Hepatocyte (in vitro differentiated cells): ENCODE measurements at regions not wholly inside any gene's neighbourhood (a gene's known extent, or its start where the extent isn't known, plus 50 kb on each side); places are given as distances from the start of the nearest gene placed in this dataset.

Source experiments
- DNase-seq: peaks from one replicate; pipeline ENCODE4 v3.0.0-alpha.2; 2016; ENCODE audit warnings: low spot score
- H2AFZ ChIP-seq: fragments of 200-600 bp; sonication (generic); 2 replicates; pipeline ENCODE4 v1.6.0; 2016; ENCODE audit warnings: antibody characterized with exemption, mild to moderate bottlenecking
- H3K27ac ChIP-seq: fragments of 200-600 bp; sonication (generic); 2 replicates; pipeline ENCODE4 v1.5.1; 2016; ENCODE audit warnings: mild to moderate bottlenecking
- H3K27me3 ChIP-seq: fragments of 200-600 bp; sonication (generic); 2 replicates; pipeline ENCODE4 v1.6.1; 2016
- H3K36me3 ChIP-seq: fragments of 200-600 bp; sonication (generic); replicated peaks from 2 replicates; pipeline ENCODE4 v1.5.1; 2016; ENCODE audit warnings: low read depth; ENCODE audit not compliant: insufficient read depth
- H3K4me1 ChIP-seq: fragments of 200-600 bp; sonication (generic); 2 replicates; pipeline ENCODE4 v1.5.1; 2016; ENCODE audit warnings: mild to moderate bottlenecking, moderate library complexity; ENCODE audit not compliant: insufficient read depth
- H3K4me2 ChIP-seq: fragments of 200-600 bp; sonication (generic); 2 replicates; pipeline ENCODE4 v1.6.0; 2016
- H3K4me3 ChIP-seq: fragments of 200-600 bp; sonication (generic); 2 replicates; pipeline ENCODE4 v1.5.1; 2016; ENCODE audit warnings: mild to moderate bottlenecking
- H3K79me2 ChIP-seq: fragments of 200-600 bp; sonication (generic); 2 replicates; pipeline ENCODE4 v1.6.0; 2017; ENCODE audit warnings: mild to moderate bottlenecking
- H3K9me2 ChIP-seq: fragments of 200-600 bp; sonication (generic); replicated peaks from 2 replicates; pipeline ENCODE4 v1.6.0; 2017; ENCODE audit warnings: mild to moderate bottlenecking; ENCODE audit not compliant: insufficient read depth
- H3K9me3 ChIP-seq: fragments of 200-600 bp; sonication (generic); 2 replicates; pipeline ENCODE4 v1.5.1; 2016; ENCODE audit warnings: low read depth, mild to moderate bottlenecking
- H4K20me1 ChIP-seq: fragments of 200-600 bp; sonication (generic); 2 replicates; pipeline ENCODE4 v1.6.0; 2016; ENCODE audit warnings: mild to moderate bottlenecking; ENCODE audit not compliant: insufficient read depth, poor library complexity, severe bottlenecking
- CTCF ChIP-seq: fragments of 200-600 bp; sonication (generic); IDR thresholded peaks from 2 replicates; pipeline ENCODE4 v1.5.1; 2016; ENCODE audit warnings: antibody characterized with exemption, mild to moderate bottlenecking; ENCODE audit not compliant: poor library complexity
- EZH2 ChIP-seq: fragments of 200-600 bp; sonication (generic); IDR thresholded peaks from 2 replicates; pipeline ENCODE4 v1.6.1; 2016; ENCODE audit warnings: antibody characterized with exemption, mild to moderate bottlenecking, borderline replicate concordance
- EZH2phosphoT487 ChIP-seq: fragments of 200-600 bp; sonication (generic); IDR thresholded peaks from one replicate; pipeline ENCODE4 v1.6.1; 2018; ENCODE audit warnings: antibody characterized with exemption, mild to moderate bottlenecking, low read depth, moderate library complexity; ENCODE audit not compliant: unreplicated experiment, severe bottlenecking
- WGBS: methylation state at CpG from one replicate; pipeline ENCODE4 v1.1.6; 2016; ENCODE audit warnings: low lambda C conversion rate; ENCODE audit errors: missing lambda C conversion rate; 5-methylcytosine and 5-hydroxymethylcytosine counted together

DNA sequence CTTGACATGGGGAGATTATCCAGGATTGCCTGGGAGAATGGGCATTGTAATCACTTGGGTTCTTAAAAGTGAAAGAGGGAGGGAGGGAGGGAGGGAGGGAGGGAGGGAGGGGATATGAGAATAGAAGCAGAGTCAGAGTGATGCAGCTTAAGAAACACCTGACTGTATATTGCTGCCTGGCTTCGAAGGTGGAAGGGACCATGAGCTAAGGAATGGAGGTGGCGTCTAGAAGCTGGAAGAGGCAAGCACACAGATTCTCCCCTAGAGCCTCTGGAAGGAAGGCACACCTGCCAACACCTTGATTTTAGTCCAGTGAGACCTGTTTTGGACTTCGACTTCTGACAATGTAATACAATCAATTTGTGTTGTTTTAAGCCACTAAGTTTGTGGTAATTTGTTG is 78.4 kb downstream of the PRL start:
- DNase-seq: no peak
- Histone ChIP-seq H3K27ac (no peak overlapping the region), H3K9me2 (no peaks in the 10 kb centered on the region), H3K4me2 (no peak overlapping the region), H3K4me1 (peaks cover 7% of the 10 kb centered on the region), H4K20me1 (no peaks in the 10 kb centered on the region), H3K79me2 (no peaks in the 10 kb centered on the region), H3K9me3 (no peaks in the 10 kb centered on the region), H3K36me3 (no peaks in the 10 kb centered on the region), H3K4me3 (no peak overlapping the region), H2AFZ (no peak overlapping the region), H3K27me3 (no peaks in the 10 kb centered on the region)
- no peak for TF ChIP-seq CTCF
- TF ChIP-seq EZH2phosphoT487: no peak
- TF ChIP-seq EZH2: no peak
- 98% methylated on average over 3 of the region's 3 CpGs for WGBS

DNA sequence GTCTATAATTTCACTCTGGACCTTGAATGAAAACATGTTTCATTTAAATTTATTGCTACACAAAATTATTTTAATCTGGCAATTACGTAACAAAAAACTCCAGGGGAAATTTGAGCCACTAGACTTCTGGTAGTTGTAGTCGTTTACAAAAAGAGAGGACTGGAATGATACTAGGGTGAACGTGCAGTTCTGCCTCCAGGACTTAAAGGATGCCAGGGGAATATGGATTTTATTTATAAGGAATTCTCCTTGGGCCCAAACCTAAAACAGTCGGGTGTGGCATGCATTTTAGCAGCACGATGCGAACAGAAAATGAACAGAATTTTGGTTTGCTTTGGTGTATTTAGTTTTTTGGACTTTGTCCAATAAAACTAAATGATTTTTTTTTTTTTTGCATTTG is 76.9 kb downstream of the PRL start:
- no peak overlapping the region for H3K27ac ChIP-seq
- no peaks in the 10 kb centered on the region for H3K79me2 ChIP-seq
- no peaks in the 10 kb centered on the region for H3K9me3 ChIP-seq
- 68% methylated on average over 6 of the region's 6 CpGs for WGBS
- no peak overlapping the region for H2AFZ ChIP-seq
- no peaks in the 10 kb centered on the region for H4K20me1 ChIP-seq
- H3K36me3 ChIP-seq: no peaks in the 10 kb centered on the region
- no peaks in the 10 kb centered on the region for H3K9me2 ChIP-seq
- no peak for DNase-seq
- H3K4me1 ChIP-seq: peaks cover 7% of the 10 kb centered on the region
- H3K27me3 ChIP-seq: no peaks in the 10 kb centered on the region
- H3K4me3 ChIP-seq: no peak overlapping the region
- TF ChIP-seq CTCF (no peak), EZH2 (no peak)
- H3K4me2 ChIP-seq: no peak overlapping the region

DNA sequence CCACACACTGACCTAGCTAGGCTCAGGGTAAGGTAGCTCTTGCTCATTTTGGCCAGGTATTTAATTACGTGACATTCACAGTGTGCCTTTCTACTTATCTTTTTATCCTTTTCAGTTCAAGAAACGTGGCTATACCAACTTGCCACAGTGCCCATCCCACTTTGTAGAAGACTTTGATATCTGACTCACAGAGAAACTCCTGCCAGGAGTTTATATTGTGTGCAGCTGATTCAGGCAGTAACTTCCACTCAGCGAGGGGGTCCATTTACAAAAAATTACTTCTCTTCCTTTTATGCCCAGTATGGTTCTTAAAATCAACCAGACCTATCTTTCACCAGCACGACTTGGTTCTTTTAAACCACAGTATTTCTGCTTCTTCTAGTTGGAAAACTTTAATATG is 75.6 kb downstream of the PRL start:
- H3K27me3 ChIP-seq: no peaks in the 10 kb centered on the region
- peak overlapping the region; percentile 4 for H3K27ac ChIP-seq
- H3K9me2 ChIP-seq: no peaks in the 10 kb centered on the region
- no peak overlapping the region for H2AFZ ChIP-seq
- 76% methylated on average over 4 of the region's 4 CpGs for WGBS
- H3K79me2 ChIP-seq: no peaks in the 10 kb centered on the region
- no peak overlapping the region for H3K4me3 ChIP-seq
- H4K20me1 ChIP-seq: no peaks in the 10 kb centered on the region
- no peaks in the 10 kb centered on the region for H3K36me3 ChIP-seq
- H3K4me1 ChIP-seq: peaks cover 7% of the 10 kb centered on the region
- TF ChIP-seq EZH2phosphoT487: no peak
- no peak for TF ChIP-seq EZH2
- no peak for TF ChIP-seq CTCF
- no peaks in the 10 kb centered on the region for H3K9me3 ChIP-seq
- DNase-seq: no peak
- no peak overlapping the region for H3K4me2 ChIP-seq

- H3K4me1 ChIP-seq: peaks cover 7% of the 10 kb centered on the region
- no peaks in the 10 kb centered on the region for H3K36me3 ChIP-seq
- no peak overlapping the region for H2AFZ ChIP-seq
- WGBS: 93% methylated on average over 3 of the region's 3 CpGs
- H3K4me3 ChIP-seq: no peak overlapping the region
- H4K20me1 ChIP-seq: no peaks in the 10 kb centered on the region
- TF ChIP-seq EZH2 (no peak), CTCF (no peak), EZH2phosphoT487 (no peak)
- H3K4me2 ChIP-seq: no peak overlapping the region
- peak overlapping the region; percentile 4 for H3K27ac ChIP-seq
- DNase-seq: peak; percentile 10
- H3K9me2 ChIP-seq: no peaks in the 10 kb centered on the region
- no peaks in the 10 kb centered on the region for H3K79me2 ChIP-seq
- H3K27me3 ChIP-seq: no peaks in the 10 kb centered on the region
- H3K9me3 ChIP-seq: no peaks in the 10 kb centered on the region
These were observed 75.2 kb downstream of the PRL start for GRCh38 chr6:22221630-22222029.
